ENCODE measurements at regions not wholly inside any gene's neighbourhood (a gene's known extent, or its start where the extent isn't known, plus 50 kb on each side); places are given as distances from the start of the nearest gene placed in this dataset.

GRCh38 chr16:8326232-8326631 lies 264.1 kb downstream of the TMEM114 start:
- no peak for TF ChIP-seq CTCF (IDR thresholded peaks at IDR 0.05)
- no peak for TF ChIP-seq POLR2A (IDR thresholded peaks at IDR 0.05)

Data from ovary (tissue), 3 donors.